BLaER1 treated with 17β-estradiol and CSF1 and Interleukin-3, amounts not matched to agents 10 nM and 100 nM (cell line): ENCODE measurements at regions not wholly inside any gene's neighbourhood (a gene's known extent, or its start where the extent isn't known, plus 50 kb on each side); places are given as distances from the start of the nearest gene placed in this dataset.

Source experiments
- H3K27ac ChIP-seq, 11 experiments: shearing (Covaris generic); formaldehyde crosslinking; 2 replicates each; pipeline ENCODE4 v1.8.1; 2022
- H3K27me3 ChIP-seq, 11 experiments: shearing (Covaris generic); formaldehyde crosslinking; 2 replicates each; pipeline ENCODE4 v1.8.1; 2022
- H3K36me3 ChIP-seq, 11 experiments: shearing (Covaris generic); formaldehyde crosslinking; 2 replicates each; pipeline ENCODE4 v1.8.1; 2022
- H3K4me1 ChIP-seq, 10 experiments: shearing (Covaris generic); formaldehyde crosslinking; 2 replicates each; pipeline ENCODE4 v1.8.1; 2022
- H3K4me2 ChIP-seq, 11 experiments: shearing (Covaris generic); formaldehyde crosslinking; 2 replicates each; pipeline ENCODE4 v1.8.1; 2022
- H3K4me3 ChIP-seq, 10 experiments: shearing (Covaris generic); formaldehyde crosslinking; 2 replicates each; pipeline ENCODE4 v1.8.1; 2022
- H3K9ac ChIP-seq, 11 experiments: shearing (Covaris generic); formaldehyde crosslinking; 2 replicates each; pipeline ENCODE4 v1.8.1; 2022
- H3K9me3 ChIP-seq, 11 experiments: shearing (Covaris generic); formaldehyde crosslinking; replicated peaks in 1 of 11; 2 replicates each; pipeline ENCODE4 v1.8.1; 2022
- H4K20me1 ChIP-seq, 11 experiments: shearing (Covaris generic); formaldehyde crosslinking; 2 replicates each; pipeline ENCODE4 v1.8.1; 2022
- Cebpa-rat ChIP-seq, 11 experiments: shearing (Covaris generic); IDR thresholded peaks; 2 replicates each; pipeline ENCODE4 v1.8.1; 2022

- H4K20me1 ChIP-seq = no peaks in the 10 kb centered on the region
Measured at GRCh38 chr9:16303506-16303905, 567.0 kb downstream of the BNC2 start.

GRCh38 chr9:16304301-16304700 is 566.2 kb downstream of the BNC2 start:
- TF ChIP-seq Cebpa-rat (IDR thresholded peaks at IDR 0.05) = no peak
- H3K4me3 ChIP-seq = no peak overlapping the region
- peaks cover 0 to 3% (median 0%) of the 10 kb centered on the region in 11 experiments; a peak in 2 of 22 replicates for H3K9me3 ChIP-seq
- no peak overlapping the region for H3K9ac ChIP-seq
- no peaks in the 10 kb centered on the region for H3K27me3 ChIP-seq
- H3K4me1 ChIP-seq = 0 out of 20 replicates have a peak, but pooled peaks cover 0 to 5% (median 0%) of the 10 kb centered on the region in 10 experiments
- no peaks in the 10 kb centered on the region for H3K36me3 ChIP-seq
- no peak overlapping the region for H3K4me2 ChIP-seq
- no peak overlapping the region for H3K27ac ChIP-seq
- H4K20me1 ChIP-seq = no peaks in the 10 kb centered on the region

More at GRCh38 chr9:16303506-16303905, 567.0 kb downstream of the BNC2 start:
- Histone ChIP-seq H3K9ac (no peak overlapping the region), H3K9me3 (peaks cover under 1 to 11% (median 5%) of the 10 kb centered on the region in 11 experiments; a peak in 18 of 22 replicates), H3K4me2 (no peak overlapping the region), H3K36me3 (no peaks in the 10 kb centered on the region), H3K27me3 (no peaks in the 10 kb centered on the region), H3K4me3 (no peak overlapping the region), H3K27ac (no peak overlapping the region), H3K4me1 (0 out of 20 replicates have a peak, but pooled peaks cover 0 to 5% (median 0%) of the 10 kb centered on the region in 10 experiments)
- TF ChIP-seq Cebpa-rat (IDR thresholded peaks at IDR 0.05) = no peak

- Histone ChIP-seq H3K9ac (no peak overlapping the region), H3K27ac (no peak overlapping the region), H3K9me3 (no peaks in the 10 kb centered on the region), H3K27me3 (peaks cover 0 to 12% (median 0%) of the 10 kb centered on the region in 11 experiments; a peak in 1 of 22 replicates), H3K4me2 (no peak overlapping the region), H3K4me3 (no peak overlapping the region), H3K36me3 (no peaks in the 10 kb centered on the region), H4K20me1 (no peaks in the 10 kb centered on the region), H3K4me1 (peaks cover 7 to 16% (median 12%) of the 10 kb centered on the region in 10 experiments; a peak in 18 of 20 replicates)
- TF ChIP-seq Cebpa-rat (IDR thresholded peaks at IDR 0.05) = no peak
Measured at GRCh38 chr9:16306586-16306985, 563.9 kb downstream of the BNC2 start.

DNA sequence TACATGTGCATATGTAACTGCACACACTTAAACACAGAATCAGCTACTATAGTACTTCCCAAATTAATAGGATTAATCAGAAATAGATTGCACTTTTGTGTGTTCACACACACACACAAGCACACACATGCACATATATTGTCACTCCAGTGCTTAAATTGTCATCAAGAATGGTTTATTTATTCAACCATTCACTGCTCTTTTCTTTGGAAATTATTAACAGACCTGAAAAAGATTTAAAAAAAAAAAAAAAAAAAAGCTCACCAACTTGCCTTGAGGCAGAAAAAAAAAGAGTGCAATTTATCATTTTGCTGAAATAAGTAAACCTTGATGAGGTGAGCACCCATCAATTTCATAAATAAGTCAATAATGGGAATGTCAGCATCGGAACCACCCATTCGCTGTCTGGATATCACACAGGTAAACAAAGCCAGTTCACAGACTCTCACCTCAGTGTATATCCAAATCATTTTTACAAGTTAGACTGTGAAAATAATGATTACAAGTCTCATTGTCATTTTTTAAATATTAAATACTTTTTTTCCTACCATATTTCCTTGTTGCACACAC is 562.8 kb downstream of the BNC2 start:
- Histone ChIP-seq H3K36me3 (no peaks in the 10 kb centered on the region), H3K4me2 (no peak overlapping the region), H3K27me3 (peaks cover 0 to 12% (median 0%) of the 10 kb centered on the region in 11 experiments; a peak in 1 of 22 replicates), H3K4me3 (no peak overlapping the region), H3K9ac (no peak overlapping the region), H3K4me1 (peaks cover 7 to 16% (median 12%) of the 10 kb centered on the region in 10 experiments; a peak in 18 of 20 replicates), H4K20me1 (no peaks in the 10 kb centered on the region), H3K27ac (no peak overlapping the region), H3K9me3 (no peaks in the 10 kb centered on the region)
- no peak for TF ChIP-seq Cebpa-rat (IDR thresholded peaks at IDR 0.05)

- Histone ChIP-seq H3K27ac (no peak overlapping the region), H3K9ac (no peak overlapping the region), H3K27me3 (peaks cover 0 to 12% (median 0%) of the 10 kb centered on the region in 11 experiments; a peak in 1 of 22 replicates), H3K9me3 (no peaks in the 10 kb centered on the region), H4K20me1 (no peaks in the 10 kb centered on the region), H3K4me2 (no peak overlapping the region), H3K36me3 (no peaks in the 10 kb centered on the region), H3K4me1 (peaks cover 7 to 16% (median 12%) of the 10 kb centered on the region in 10 experiments; a peak in 18 of 20 replicates), H3K4me3 (no peak overlapping the region)
- no peak for TF ChIP-seq Cebpa-rat (IDR thresholded peaks at IDR 0.05)
Measured at GRCh38 chr9:16308645-16309044, 561.8 kb downstream of the BNC2 start.

DNA sequence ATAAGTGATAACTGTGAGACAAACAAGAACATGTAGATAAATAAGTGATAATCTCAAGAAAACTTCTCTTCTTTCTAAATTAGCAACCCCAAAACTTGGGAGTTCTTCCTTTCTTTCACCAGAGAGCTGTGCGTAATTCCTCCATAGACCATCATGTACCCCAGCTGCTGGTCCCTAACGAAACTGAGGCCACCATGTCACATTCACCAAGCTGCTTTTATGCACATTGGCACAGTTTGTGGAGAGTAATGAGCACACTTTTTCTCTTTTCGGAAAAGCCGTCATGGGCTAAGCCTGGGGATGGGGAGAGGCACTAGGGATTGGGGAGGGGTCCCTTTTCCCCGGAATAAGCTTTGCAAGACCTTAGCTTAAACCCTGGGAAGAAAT is 561.4 kb downstream of the BNC2 start:
- Histone ChIP-seq H3K4me2 (no peak overlapping the region), H3K9ac (no peak overlapping the region), H3K36me3 (no peaks in the 10 kb centered on the region), H3K9me3 (no peaks in the 10 kb centered on the region), H3K4me3 (no peak overlapping the region), H3K4me1 (peaks cover 7 to 16% (median 12%) of the 10 kb centered on the region in 10 experiments; a peak in 18 of 20 replicates), H4K20me1 (no peaks in the 10 kb centered on the region), H3K27ac (no peak overlapping the region), H3K27me3 (peaks cover 0 to 12% (median 0%) of the 10 kb centered on the region in 11 experiments; a peak in 1 of 22 replicates)
- no peak for TF ChIP-seq Cebpa-rat (IDR thresholded peaks at IDR 0.05)

DNA sequence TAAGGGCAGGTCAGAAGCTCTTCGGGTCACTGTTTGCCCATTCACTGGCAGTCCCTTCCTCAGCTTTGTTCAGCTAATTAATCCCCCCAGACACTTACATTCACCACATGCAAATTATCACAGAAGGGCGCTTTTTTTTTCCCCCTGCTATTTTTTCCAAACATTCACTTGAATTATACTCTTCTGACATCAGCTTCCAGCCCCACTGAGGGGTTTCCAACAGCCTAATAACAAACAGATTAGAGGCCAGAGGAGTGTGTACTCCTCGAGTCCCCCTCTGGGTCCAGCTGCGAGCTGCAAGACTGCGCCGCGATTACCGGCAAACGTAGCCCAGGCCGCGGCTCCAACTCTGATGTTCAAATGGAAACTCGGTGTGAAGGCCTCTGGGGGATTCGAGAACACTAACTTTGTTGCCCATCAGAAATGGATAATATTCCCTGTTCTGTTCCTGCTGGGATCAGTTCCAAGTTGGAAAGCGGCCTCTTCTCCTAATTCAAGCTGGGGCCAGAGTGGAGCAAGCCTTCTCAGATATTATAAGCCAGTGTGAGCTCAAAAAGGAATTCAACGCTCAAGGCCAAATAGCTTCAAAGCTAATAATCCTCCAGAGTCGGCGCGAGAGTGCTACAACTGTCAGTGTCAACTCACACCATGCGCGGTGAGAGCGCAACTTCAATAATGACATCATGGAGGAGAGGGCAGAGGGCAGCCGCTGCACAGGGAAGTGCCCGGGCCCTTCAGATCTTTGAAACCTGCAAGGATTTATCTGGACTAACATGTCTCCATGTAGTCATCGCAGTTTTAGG is 560.8 kb downstream of the BNC2 start:
- H3K4me2 ChIP-seq = peak overlapping the region in 9 of 11 experiments; percentile 56 to 82 (median 70); a peak in 14 of 22 replicates
- H4K20me1 ChIP-seq = no peaks in the 10 kb centered on the region
- no peak overlapping the region for H3K27ac ChIP-seq
- H3K4me3 ChIP-seq = no peak overlapping the region
- no peak overlapping the region for H3K9ac ChIP-seq
- peaks cover 7 to 16% (median 12%) of the 10 kb centered on the region in 10 experiments; a peak in 18 of 20 replicates for H3K4me1 ChIP-seq
- no peaks in the 10 kb centered on the region for H3K9me3 ChIP-seq
- TF ChIP-seq Cebpa-rat (IDR thresholded peaks at IDR 0.05) = no peak
- H3K27me3 ChIP-seq = peaks cover 0 to 12% (median 0%) of the 10 kb centered on the region in 11 experiments; a peak in 1 of 22 replicates
- H3K36me3 ChIP-seq = no peaks in the 10 kb centered on the region

- Histone ChIP-seq H3K9me3 (no peaks in the 10 kb centered on the region), H3K9ac (peak overlapping the region in 4 of 11 experiments; percentile 4 to 16 (median 8); a peak in 3 of 22 replicates), H3K4me1 (peaks cover 7 to 16% (median 12%) of the 10 kb centered on the region in 10 experiments; a peak in 18 of 20 replicates), H3K27me3 (peaks cover 0 to 12% (median 0%) of the 10 kb centered on the region in 11 experiments; a peak in 1 of 22 replicates), H3K4me2 (peak overlapping the region; percentile 56 to 82 (median 70)), H3K4me3 (no peak overlapping the region), H3K36me3 (no peaks in the 10 kb centered on the region), H3K27ac (peak overlapping the region in 1 of 11 experiments; percentile 10; a peak in 1 of 22 replicates), H4K20me1 (no peaks in the 10 kb centered on the region)
- no peak for TF ChIP-seq Cebpa-rat (IDR thresholded peaks at IDR 0.05)
Measured at GRCh38 chr9:16310278-16311110, 560.0 kb downstream of the BNC2 start.
